Type B pancreatic cell (in vitro differentiated cells): ENCODE measurements at regions not wholly inside any gene's neighbourhood (a gene's known extent, or its start where the extent isn't known, plus 50 kb on each side); places are given as distances from the start of the nearest gene placed in this dataset.

Experiments used
- DNase-seq: peaks from one replicate; pipeline ENCODE4 v3.0.0; 2021; ENCODE audit warnings: mixed read lengths; ENCODE audit not compliant: unreplicated experiment; ENCODE audit errors: extremely low spot score
- H3K27ac Mint-ChIP-seq: 2 replicates; pipeline ENCODE4 v1.8.0; 2021; ENCODE audit warnings: mild to moderate bottlenecking, mixed read lengths
- H3K27me3 Mint-ChIP-seq: 2 replicates; pipeline ENCODE4 v1.8.0; 2021; ENCODE audit warnings: mixed read lengths
- H3K36me3 Mint-ChIP-seq: 2 replicates; pipeline ENCODE4 v1.8.0; 2021; ENCODE audit warnings: mixed read lengths
- H3K4me1 Mint-ChIP-seq: one replicate; pipeline ENCODE4 v1.8.0; 2021; ENCODE audit warnings: mixed read lengths; ENCODE audit not compliant: unreplicated experiment
- H3K4me3 Mint-ChIP-seq: 2 replicates; pipeline ENCODE4 v1.8.0; 2021; ENCODE audit warnings: mild to moderate bottlenecking, mixed read lengths
- H3K9me3 Mint-ChIP-seq: 2 replicates; pipeline ENCODE4 v1.8.0; 2021; ENCODE audit warnings: mixed read lengths
- TF ChIP-seq, protein P1 (sequence below): fragments of 200-600 bp; sonication (generic); conservative IDR thresholded peaks from 2 replicates; pipeline ENCODE4 v1.5.0; 2021; ENCODE audit warnings: antibody characterized with exemption, mild to moderate bottlenecking

DNA sequence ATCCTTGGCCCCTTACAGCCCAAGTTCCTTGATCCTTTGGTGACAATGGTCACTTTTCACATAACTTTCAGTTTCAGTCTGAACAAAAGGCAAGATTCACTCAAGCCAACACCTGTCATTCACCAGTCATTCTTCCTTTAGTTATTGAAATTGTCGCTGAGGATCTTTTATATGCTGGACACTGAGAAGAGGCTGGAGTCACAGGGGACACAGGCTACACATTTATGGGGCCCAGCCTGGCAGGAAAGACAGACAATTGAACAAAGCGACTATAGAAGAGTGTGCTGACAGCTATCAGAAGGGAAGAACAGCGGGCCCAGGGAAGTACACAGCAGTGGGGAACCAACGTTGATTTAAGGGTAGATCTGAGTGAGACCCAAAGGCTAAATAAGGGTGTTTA, 69.8 kb upstream of the PROK2 start:
- H3K27me3 Mint-ChIP-seq, result peaks cover 10% of the 10 kb centered on the region
- TF ChIP-seq, protein P1, sequence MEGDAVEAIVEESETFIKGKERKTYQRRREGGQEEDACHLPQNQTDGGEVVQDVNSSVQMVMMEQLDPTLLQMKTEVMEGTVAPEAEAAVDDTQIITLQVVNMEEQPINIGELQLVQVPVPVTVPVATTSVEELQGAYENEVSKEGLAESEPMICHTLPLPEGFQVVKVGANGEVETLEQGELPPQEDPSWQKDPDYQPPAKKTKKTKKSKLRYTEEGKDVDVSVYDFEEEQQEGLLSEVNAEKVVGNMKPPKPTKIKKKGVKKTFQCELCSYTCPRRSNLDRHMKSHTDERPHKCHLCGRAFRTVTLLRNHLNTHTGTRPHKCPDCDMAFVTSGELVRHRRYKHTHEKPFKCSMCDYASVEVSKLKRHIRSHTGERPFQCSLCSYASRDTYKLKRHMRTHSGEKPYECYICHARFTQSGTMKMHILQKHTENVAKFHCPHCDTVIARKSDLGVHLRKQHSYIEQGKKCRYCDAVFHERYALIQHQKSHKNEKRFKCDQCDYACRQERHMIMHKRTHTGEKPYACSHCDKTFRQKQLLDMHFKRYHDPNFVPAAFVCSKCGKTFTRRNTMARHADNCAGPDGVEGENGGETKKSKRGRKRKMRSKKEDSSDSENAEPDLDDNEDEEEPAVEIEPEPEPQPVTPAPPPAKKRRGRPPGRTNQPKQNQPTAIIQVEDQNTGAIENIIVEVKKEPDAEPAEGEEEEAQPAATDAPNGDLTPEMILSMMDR, result no peak
- no peak overlapping the region for H3K4me3 Mint-ChIP-seq
- DNase-seq, result no peak
- peaks cover 5% of the 10 kb centered on the region for H3K4me1 Mint-ChIP-seq
- H3K9me3 Mint-ChIP-seq, result no peaks in the 10 kb centered on the region
- no peak overlapping the region for H3K27ac Mint-ChIP-seq
- H3K36me3 Mint-ChIP-seq, result no peaks in the 10 kb centered on the region

DNA sequence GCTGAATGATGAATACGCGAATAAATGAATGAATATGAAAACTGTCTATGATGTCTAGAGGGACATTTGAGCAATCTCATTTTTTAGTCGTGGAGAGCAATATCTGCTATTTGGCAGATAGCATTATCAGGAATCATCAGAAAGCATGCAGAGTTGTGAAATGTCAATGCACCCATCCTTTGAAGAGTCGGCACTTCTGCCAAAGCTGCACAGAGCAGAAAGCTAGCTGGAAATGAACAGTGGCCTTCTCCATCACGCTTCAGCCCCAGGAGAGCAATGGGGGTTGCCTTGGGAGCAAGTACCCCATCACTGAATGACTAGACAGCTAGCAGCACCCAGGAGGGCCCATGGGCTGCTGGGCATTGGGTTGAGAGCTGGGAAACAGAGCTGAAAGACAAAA, 69.1 kb upstream of the PROK2 start:
- no peak for DNase-seq
- TF ChIP-seq, protein P1, result no peak
- no peaks in the 10 kb centered on the region for H3K36me3 Mint-ChIP-seq
- peaks cover 5% of the 10 kb centered on the region for H3K4me1 Mint-ChIP-seq
- H3K4me3 Mint-ChIP-seq, result no peak overlapping the region
- H3K27me3 Mint-ChIP-seq, result peaks cover 7% of the 10 kb centered on the region
- H3K9me3 Mint-ChIP-seq, result no peaks in the 10 kb centered on the region
- no peak overlapping the region for H3K27ac Mint-ChIP-seq

DNA sequence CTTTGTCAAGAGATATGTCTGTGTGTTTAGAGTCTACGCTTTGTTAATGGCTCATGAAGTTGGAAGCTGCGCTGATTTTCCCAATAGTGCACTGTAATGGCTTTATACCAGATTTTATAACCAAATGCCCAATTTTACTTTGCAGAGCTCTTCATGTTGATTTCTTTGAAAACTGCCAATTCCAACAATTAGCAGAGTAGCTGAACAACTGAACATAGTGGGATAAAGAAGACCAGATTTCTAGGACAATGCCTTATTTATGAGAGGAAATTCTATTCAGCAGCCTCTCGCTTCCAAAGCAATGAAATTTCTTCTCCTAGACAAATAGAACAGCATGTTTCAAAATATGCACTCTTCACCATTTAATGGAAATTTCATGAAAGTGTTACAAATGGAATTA, 66.9 kb upstream of the PROK2 start:
- Mint-ChIP-seq H3K4me1 (no peaks in the 10 kb centered on the region), H3K4me3 (no peak overlapping the region), H3K27me3 (peaks cover 6% of the 10 kb centered on the region), H3K27ac (no peak overlapping the region), H3K36me3 (no peaks in the 10 kb centered on the region), H3K9me3 (no peaks in the 10 kb centered on the region)
- DNase-seq, result no peak
- TF ChIP-seq, protein P1, result no peak

DNA sequence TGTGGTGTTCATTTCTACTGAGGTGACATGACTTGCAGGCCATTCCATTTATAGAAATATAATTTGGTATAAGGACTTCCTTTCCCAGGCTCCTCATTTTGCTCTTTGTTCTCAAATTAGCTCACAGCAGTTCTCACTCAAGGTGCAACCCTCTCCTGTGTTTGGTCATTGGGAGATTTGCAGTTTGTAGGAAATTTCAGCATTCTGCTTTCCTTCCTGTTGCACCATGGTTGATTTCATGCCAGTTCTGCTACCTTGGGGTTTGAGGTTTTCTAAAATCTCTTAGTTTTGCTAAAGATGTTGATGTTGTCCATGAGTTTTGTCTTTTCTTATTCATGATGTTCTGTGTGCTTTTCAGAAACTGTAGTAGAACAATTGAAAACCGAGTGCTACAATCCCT, 65.7 kb upstream of the PROK2 start:
- Mint-ChIP-seq H3K27ac (no peak overlapping the region), H3K4me1 (no peaks in the 10 kb centered on the region), H3K36me3 (no peaks in the 10 kb centered on the region), H3K9me3 (no peaks in the 10 kb centered on the region), H3K27me3 (peaks cover 9% of the 10 kb centered on the region), H3K4me3 (no peak overlapping the region)
- DNase-seq, result no peak
- TF ChIP-seq, protein P1, result no peak

DNA sequence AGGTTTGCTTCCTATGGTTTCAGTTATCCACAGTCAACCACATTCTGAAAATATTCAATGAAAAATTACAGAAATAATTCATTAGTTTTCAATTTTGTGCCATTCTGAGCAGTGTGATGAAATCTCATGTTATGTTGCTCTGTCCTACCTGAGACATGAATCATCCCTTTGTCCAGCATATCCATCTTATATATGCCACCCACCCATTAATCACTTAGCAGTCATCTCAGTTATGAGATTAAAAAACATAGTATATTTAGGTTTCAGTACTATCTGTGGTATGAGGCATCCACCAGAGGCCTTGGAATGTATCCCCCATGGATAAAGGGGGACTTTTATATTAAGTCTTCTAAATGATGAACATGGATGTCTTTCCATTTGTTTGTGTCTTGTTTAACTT, 64.7 kb upstream of the PROK2 start:
- DNase-seq, result no peak
- H3K27ac Mint-ChIP-seq, result no peak overlapping the region

DNA sequence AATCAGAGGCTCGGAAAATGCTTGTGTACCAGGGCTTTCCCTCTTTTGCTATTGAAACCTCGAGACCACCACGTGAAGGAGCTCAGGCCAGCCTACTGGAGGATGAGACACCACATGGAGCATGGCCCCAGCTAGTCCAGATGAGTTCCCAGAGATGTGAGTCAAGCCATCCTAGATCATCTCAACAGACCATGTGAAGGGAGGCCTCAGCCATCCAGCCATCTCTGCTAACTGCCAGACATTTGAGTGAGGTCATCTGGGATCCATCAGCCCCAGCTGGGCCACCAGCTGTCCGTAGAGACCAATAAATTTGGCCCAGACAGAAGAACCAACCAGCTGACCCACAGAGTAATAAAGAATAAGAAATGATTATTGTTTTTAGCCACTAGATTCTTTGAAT, 62.8 kb upstream of the PROK2 start:
- TF ChIP-seq, protein P1, result no peak
- Mint-ChIP-seq H3K9me3 (no peaks in the 10 kb centered on the region), H3K27ac (no peak overlapping the region), H3K36me3 (no peaks in the 10 kb centered on the region), H3K4me1 (no peaks in the 10 kb centered on the region), H3K4me3 (no peak overlapping the region), H3K27me3 (peaks cover 19% of the 10 kb centered on the region)
- no peak for DNase-seq

More for the DNA sequence above, 64.7 kb upstream of the PROK2 start:
- TF ChIP-seq, protein P1, result no peak
- no peaks in the 10 kb centered on the region for H3K4me1 Mint-ChIP-seq
- no peaks in the 10 kb centered on the region for H3K36me3 Mint-ChIP-seq
- H3K9me3 Mint-ChIP-seq, result no peaks in the 10 kb centered on the region
- no peak overlapping the region for H3K4me3 Mint-ChIP-seq
- peaks cover 13% of the 10 kb centered on the region for H3K27me3 Mint-ChIP-seq
